GM12878 (cell line): ENCODE measurements at regions not wholly inside any gene's neighbourhood (a gene's known extent, or its start where the extent isn't known, plus 50 kb on each side); places are given as distances from the start of the nearest gene placed in this dataset.

ENCODE experiments used
- BCLAF1 ChIP-seq: fragments of 450-650 bp; IDR thresholded peaks from 2 replicates; pipeline ENCODE4 v1.6.1; 2017; ENCODE audit warnings: antibody characterized with exemption, mild to moderate bottlenecking, moderate library complexity
- CBX3 ChIP-seq: fragments of 200-600 bp; sonication (generic); IDR thresholded peaks from 2 replicates; pipeline ENCODE4 v1.6.1; 2016; ENCODE audit warnings: low read depth, borderline replicate concordance
- CTCF ChIP-seq, 3 experiments: IDR thresholded peaks in 2 of 3; conservative IDR thresholded peaks in 1 of 3; 2 replicates each; pipeline ENCODE4 v1.5.1; 2011; ENCODE audit warnings: low read depth in 3 of 3, low read length in 3 of 3, mild to moderate bottlenecking in 3 of 3, control low read depth in 2 of 3, moderate library complexity in 2 of 3, inconsistent platforms in 1 of 3, mixed read lengths in 1 of 3; ENCODE audit not compliant: control insufficient read depth in 2 of 3, insufficient read depth in 1 of 3; ENCODE audit errors: extremely low read depth in 1 of 3
- EP300 ChIP-seq, 2 experiments: fragments of 150-350 bp in 1 of 2; IDR thresholded peaks; 2 replicates each; pipeline ENCODE4 v1.6.1; 2011 to 2012; ENCODE audit warnings: low read depth in 2 of 2, low read length in 2 of 2, borderline replicate concordance in 1 of 2, improper control_type of control experiment in 1 of 2, inconsistent platforms in 1 of 2; ENCODE audit not compliant: control insufficient read depth in 1 of 2
- HCFC1 ChIP-seq: fragments of 150-350 bp; IDR thresholded peaks from 2 replicates; pipeline ENCODE4 v1.6.1; 2014; ENCODE audit warnings: low read length
- JUND ChIP-seq: IDR thresholded peaks from 2 replicates; pipeline ENCODE4 v1.6.1; 2012; ENCODE audit warnings: low read depth, mild to moderate bottlenecking, low read length, improper control_type of control experiment, moderate library complexity
- MAX ChIP-seq: IDR thresholded peaks from 2 replicates; pipeline ENCODE4 v1.6.1; 2012; ENCODE audit warnings: low read depth, low read length, improper control_type of control experiment
- NR2F1 ChIP-seq: fragments of 450-650 bp; conservative IDR thresholded peaks from 2 replicates; pipeline ENCODE4 v1.6.1; 2017; ENCODE audit warnings: mild to moderate bottlenecking
- POLR2AphosphoS5 ChIP-seq: IDR thresholded peaks from 2 replicates; pipeline ENCODE4 v1.6.1; 2011; ENCODE audit warnings: mild to moderate bottlenecking, low read length, inconsistent platforms
- SRF ChIP-seq, 2 experiments: IDR thresholded peaks; 2 replicates each; pipeline ENCODE4 v1.6.1; 2011; ENCODE audit warnings: low read depth in 2 of 2, low read length in 2 of 2, mild to moderate bottlenecking in 1 of 2, moderate library complexity in 1 of 2
- TAF1 ChIP-seq: IDR thresholded peaks from 2 replicates; pipeline ENCODE4 v1.6.1; 2011; ENCODE audit warnings: mild to moderate bottlenecking, low read depth, low read length, borderline replicate concordance
- ZNF274 ChIP-seq: IDR thresholded peaks from one replicate; pipeline ENCODE4 v1.8.0; 2011; ENCODE audit not compliant: insufficient read length, insufficient read depth

GRCh38 chr5:89055695-89056085 is 172.7 kb upstream of the MEF2C start:
- no peak for TF ChIP-seq HCFC1
- TF ChIP-seq SRF (IDR thresholded peaks at IDR 0.05; ENCODE audit: low read depth in 2 of 2, low read length in 2 of 2), result no peak
- TF ChIP-seq CBX3, result no peak
- no peak for TF ChIP-seq EP300 (IDR thresholded peaks at IDR 0.05; ENCODE audit: borderline replicate concordance in 1 of 2, control insufficient read depth in 1 of 2, low read depth in 2 of 2, low read length in 2 of 2)
- no peak for TF ChIP-seq TAF1
- no peak for TF ChIP-seq POLR2AphosphoS5
- no peak for TF ChIP-seq CTCF (IDR thresholded peaks at IDR 0.05 in 2 of 3, conservative IDR thresholded peaks at IDR 0.05 in 1 of 3; ENCODE audit: control insufficient read depth in 2 of 3, extremely low read depth in 1 of 3, insufficient read depth in 1 of 3, low read depth in 3 of 3, low read length in 3 of 3)
- no peak for TF ChIP-seq NR2F1
- TF ChIP-seq ZNF274, result no peak
- TF ChIP-seq BCLAF1, result no peak
- TF ChIP-seq JUND, result no peak
- no peak for TF ChIP-seq MAX
